Lung (tissue), 11 donors: ENCODE measurements at regions not wholly inside any gene's neighbourhood (a gene's known extent, or its start where the extent isn't known, plus 50 kb on each side); places are given as distances from the start of the nearest gene placed in this dataset.
"Not testable (repeated sequence)": the region's sequence is repeated elsewhere in the genome, so short reads cannot be mapped to it uniquely, and the experiment has no call there.

Source experiments
- ATAC-seq: fragments of 200-7000 bp; cut with Tn5 transposase; one replicate; pipeline ENCODE4 v1.9.1; 2020; ENCODE audit warnings: moderate number of reproducible peaks; ENCODE audit not compliant: insufficient read depth, low FRiP score
- DNase-seq, 3 donors: peaks; one replicate each; pipeline ENCODE4 v3.0.0-alpha.2; 2013 to 2017
- H3K27ac ChIP-seq, 2 donors: one replicate each; pipeline ENCODE4 v1.5.1; 2013; ENCODE audit warnings: mild to moderate bottlenecking in 2 of 2, moderate library complexity in 2 of 2, control low read depth in 1 of 2, inconsistent platforms in 1 of 2, low read depth in 1 of 2, low read length in 1 of 2
- H3K27me3 ChIP-seq, 3 donors: one replicate each; pipeline ENCODE4 v1.5.1; 2013; ENCODE audit warnings: low read length in 2 of 3; ENCODE audit not compliant: control insufficient read depth in 3 of 3, insufficient read depth in 3 of 3
- H3K36me3 ChIP-seq, 4 donors: one replicate each; pipeline ENCODE4 v1.5.1; 2013; ENCODE audit warnings: low read length in 4 of 4, mild to moderate bottlenecking in 1 of 4, moderate library complexity in 1 of 4; ENCODE audit not compliant: control insufficient read depth in 4 of 4, insufficient read depth in 4 of 4
- H3K4me1 ChIP-seq, 5 donors: one replicate each; pipeline ENCODE4 v1.5.1; 2013; ENCODE audit warnings: low read length in 5 of 5, mild to moderate bottlenecking in 2 of 5, moderate library complexity in 1 of 5; ENCODE audit not compliant: control insufficient read depth in 5 of 5, insufficient read depth in 5 of 5
- H3K4me3 ChIP-seq: one replicate; pipeline ENCODE4 v1.5.1; 2013; ENCODE audit warnings: mild to moderate bottlenecking, control low read depth, moderate library complexity
- H3K9ac ChIP-seq, 2 donors: one replicate each; pipeline ENCODE4 v1.5.1; 2013; ENCODE audit warnings: low read length in 2 of 2, control low read depth in 1 of 2; ENCODE audit not compliant: insufficient read depth in 1 of 2
- H3K9me3 ChIP-seq, 4 donors: one replicate each; pipeline ENCODE4 v1.5.1; 2013; ENCODE audit warnings: low read length in 3 of 4, mild to moderate bottlenecking in 1 of 4, moderate library complexity in 1 of 4; ENCODE audit not compliant: control insufficient read depth in 4 of 4, insufficient read depth in 3 of 4
- WGBS, 2 donors: extraction: QIAGEN DNeasy Blood & Tissue Kit; methylation state at CpG; one replicate each; pipeline ENCODE4 v1.1.7; 2013; 5-methylcytosine and 5-hydroxymethylcytosine counted together
- TF ChIP-seq, protein P1 (sequence below): IDR thresholded peaks from 2 replicates; pipeline ENCODE4 v1.5.1; 2012; ENCODE audit warnings: mild to moderate bottlenecking; ENCODE audit errors: control extremely low read depth, extremely low read depth
- donor health status: control.
- donor health status: control.
- donor health status: Bipolar disorder and iron deficiency.
- donor health status: healthy.
- donor health status: DM: yes; HTN: yes; CAD: no.

DNA sequence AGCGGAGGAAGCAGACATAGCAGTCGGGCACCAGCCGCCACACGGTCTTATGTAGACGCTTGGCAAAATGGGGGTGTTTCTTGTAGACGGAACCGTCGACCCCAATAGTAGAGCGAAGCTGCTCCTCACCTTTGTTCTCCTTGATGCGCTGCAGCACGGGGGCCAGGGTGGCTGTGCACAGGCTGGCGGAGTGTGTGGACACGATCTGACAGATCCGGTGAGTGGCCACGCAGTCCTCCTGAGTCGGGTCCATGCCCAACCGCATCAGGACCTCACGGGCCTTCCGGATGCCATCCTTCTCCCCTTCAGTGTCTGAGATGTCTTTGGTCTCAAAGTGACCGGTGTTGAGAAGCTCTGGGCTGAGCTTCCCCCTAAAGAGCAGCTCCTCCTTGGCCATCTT is 153.0 kb downstream of the TENT5D start:
- Histone ChIP-seq H3K27me3 (no peaks in the 10 kb centered on the region), H3K36me3 (no peaks in the 10 kb centered on the region), H3K4me3 (no peak overlapping the region), H3K9me3 (peaks cover 0 to 12% (median 3%) of the 10 kb centered on the region in 4 donors), H3K9ac (no peak overlapping the region), H3K4me1 (no peaks in the 10 kb centered on the region), H3K27ac (no peak overlapping the region)
- ATAC-seq (no peak), DNase-seq (no peak)
- TF ChIP-seq, protein P1, sequence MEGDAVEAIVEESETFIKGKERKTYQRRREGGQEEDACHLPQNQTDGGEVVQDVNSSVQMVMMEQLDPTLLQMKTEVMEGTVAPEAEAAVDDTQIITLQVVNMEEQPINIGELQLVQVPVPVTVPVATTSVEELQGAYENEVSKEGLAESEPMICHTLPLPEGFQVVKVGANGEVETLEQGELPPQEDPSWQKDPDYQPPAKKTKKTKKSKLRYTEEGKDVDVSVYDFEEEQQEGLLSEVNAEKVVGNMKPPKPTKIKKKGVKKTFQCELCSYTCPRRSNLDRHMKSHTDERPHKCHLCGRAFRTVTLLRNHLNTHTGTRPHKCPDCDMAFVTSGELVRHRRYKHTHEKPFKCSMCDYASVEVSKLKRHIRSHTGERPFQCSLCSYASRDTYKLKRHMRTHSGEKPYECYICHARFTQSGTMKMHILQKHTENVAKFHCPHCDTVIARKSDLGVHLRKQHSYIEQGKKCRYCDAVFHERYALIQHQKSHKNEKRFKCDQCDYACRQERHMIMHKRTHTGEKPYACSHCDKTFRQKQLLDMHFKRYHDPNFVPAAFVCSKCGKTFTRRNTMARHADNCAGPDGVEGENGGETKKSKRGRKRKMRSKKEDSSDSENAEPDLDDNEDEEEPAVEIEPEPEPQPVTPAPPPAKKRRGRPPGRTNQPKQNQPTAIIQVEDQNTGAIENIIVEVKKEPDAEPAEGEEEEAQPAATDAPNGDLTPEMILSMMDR: no peak
- 94 to 96% methylated on average over 20 of the region's 20 CpGs for WGBS, 2 donors

DNA sequence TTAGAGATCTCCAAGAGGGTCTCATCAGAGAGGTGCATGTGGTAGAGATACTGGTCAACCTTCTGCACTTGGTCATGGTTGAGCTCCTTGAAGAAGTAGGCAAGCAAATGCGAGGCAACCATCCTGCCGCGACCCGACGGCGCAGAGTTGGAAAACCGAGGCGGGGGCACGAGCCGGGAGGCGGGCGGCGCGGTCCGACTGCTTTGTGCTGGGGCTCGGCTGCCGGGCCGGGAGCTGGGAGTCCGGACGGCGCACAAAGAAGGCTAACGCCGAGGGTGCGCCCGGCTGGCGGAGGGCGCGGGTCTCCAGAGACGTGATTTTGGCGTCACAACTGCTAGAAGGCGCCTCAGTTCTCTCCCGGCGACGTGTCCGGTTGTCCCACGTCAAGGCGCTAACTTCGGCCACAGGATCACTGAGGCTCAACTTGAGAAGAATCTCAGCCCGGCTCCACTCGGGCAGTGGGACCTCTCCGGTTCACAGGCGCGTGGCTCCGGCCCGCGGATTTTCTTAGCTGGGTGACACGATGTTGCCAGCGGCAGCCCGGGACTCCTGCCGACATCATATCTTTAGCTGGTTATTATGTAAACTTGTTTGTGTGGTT is 154.3 kb downstream of the TENT5D start:
- not testable (repeated sequence) for DNase-seq, H3K27me3 ChIP-seq
- 77 to 90% methylated on average over 33 to 50 of the region's 50 CpGs for WGBS, 2 donors

DNA sequence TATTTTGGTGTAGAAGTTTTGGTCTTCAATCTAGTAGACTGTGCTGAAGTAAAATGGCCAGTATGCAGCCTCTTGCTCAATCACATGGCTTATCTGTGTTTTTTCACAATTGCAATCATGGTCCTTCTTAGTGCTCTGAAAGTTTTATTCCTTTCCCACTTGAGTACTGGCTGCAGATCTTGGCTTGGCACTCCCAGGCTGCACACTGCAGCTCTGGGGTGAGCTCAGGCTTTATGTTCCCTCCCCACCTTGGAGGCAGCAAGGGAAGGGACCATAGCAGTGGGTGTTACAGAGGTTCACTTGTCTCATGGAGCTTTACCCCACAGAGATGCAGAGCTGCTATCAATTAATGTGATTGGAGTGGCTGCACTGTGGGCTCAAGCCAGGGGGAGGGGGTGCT is 156.0 kb downstream of the TENT5D start:
- ATAC-seq: no peak
- Histone ChIP-seq H3K4me3 (no peak overlapping the region), H3K36me3 (no peaks in the 10 kb centered on the region), H3K9me3 (peaks cover 0 to 12% (median 3%) of the 10 kb centered on the region in 4 donors), H3K27ac (no peak overlapping the region), H3K4me1 (no peaks in the 10 kb centered on the region), H3K9ac (no peak overlapping the region), H3K27me3 (no peaks in the 10 kb centered on the region)
- TF ChIP-seq, protein P1: no peak
- DNase-seq: no peak

More for the DNA sequence above, 154.3 kb downstream of the TENT5D start:
- not testable (repeated sequence) for H3K9ac ChIP-seq, H3K27ac ChIP-seq, H3K4me3 ChIP-seq, H3K36me3 ChIP-seq, H3K4me1 ChIP-seq, ATAC-seq
- H3K9me3 ChIP-seq: peaks cover 0 to 12% (median 3%) of the 10 kb centered on the region in 4 donors

DNA sequence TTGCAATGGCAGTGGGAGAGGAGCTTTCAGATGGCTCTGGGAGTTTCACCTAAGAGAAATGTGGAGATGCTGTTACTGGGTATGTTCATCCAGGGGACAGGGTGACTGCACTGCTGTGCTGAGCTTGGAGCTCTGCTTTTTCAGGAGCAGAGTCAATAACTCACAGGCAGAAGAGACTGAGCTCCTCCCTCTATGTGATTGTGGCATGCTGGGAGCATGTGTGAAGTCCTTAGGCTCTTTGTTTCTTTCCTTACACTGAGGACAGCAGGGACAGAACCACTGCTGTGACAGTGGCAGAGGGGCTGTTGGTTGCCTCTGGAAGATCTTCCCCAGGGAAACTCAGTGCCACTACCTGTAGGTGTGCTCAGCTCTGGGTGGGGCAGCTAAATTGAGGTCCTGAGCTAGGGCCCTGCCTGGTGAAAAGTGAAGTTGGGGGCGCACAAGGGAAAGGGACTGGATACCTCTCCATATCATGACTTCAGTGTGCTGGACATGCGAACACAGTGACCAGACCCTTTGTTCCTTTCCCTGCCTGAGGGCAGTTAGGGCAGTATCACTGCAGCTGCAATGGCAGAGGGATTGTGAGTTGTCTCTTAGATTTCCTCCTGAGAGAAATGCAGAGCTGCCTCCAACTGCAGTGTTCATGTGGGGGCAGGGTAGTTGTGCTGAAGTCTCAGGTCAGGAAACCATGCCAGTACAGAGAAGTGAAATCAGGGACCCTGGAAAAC is 156.7 kb downstream of the TENT5D start:
- DNase-seq (no peak), ATAC-seq (no peak)
- TF ChIP-seq, protein P1: no peak
- peaks cover 0 to 10% (median 3%) of the 10 kb centered on the region in 4 donors for H3K9me3 ChIP-seq
- H3K27me3 ChIP-seq: no peaks in the 10 kb centered on the region
- no peak overlapping the region for H3K4me3 ChIP-seq
- no peak overlapping the region for H3K27ac ChIP-seq
- no peaks in the 10 kb centered on the region for H3K36me3 ChIP-seq
- WGBS, 2 donors: 61 to 86% methylated on average over 2 of the region's 2 CpGs
- H3K4me1 ChIP-seq: no peaks in the 10 kb centered on the region
- H3K9ac ChIP-seq: no peak overlapping the region
